Epithelial cell of proximal tubule (primary cell): ENCODE measurements at regions not wholly inside any gene's neighbourhood (a gene's known extent, or its start where the extent isn't known, plus 50 kb on each side); places are given as distances from the start of the nearest gene placed in this dataset.

ENCODE experiments used
- DNase-seq: peaks from one replicate; pipeline ENCODE4 v3.0.0-alpha.2; 2011; ENCODE audit warnings: low read depth
- H3K4me3 ChIP-seq: 2 replicates; pipeline ENCODE4 v1.5.1; 2011; ENCODE audit warnings: low read depth, mild to moderate bottlenecking, low read length
- CTCF ChIP-seq: conservative IDR thresholded peaks from 2 replicates; pipeline ENCODE4 v1.5.1; 2012; ENCODE audit warnings: low read depth, mild to moderate bottlenecking, low read length

GRCh38 chr1:93023281-93023680 lies 55.8 kb upstream of the MTF2 start:
- no peak for TF ChIP-seq CTCF
- no peak overlapping the region for H3K4me3 ChIP-seq
- DNase-seq = no peak

GRCh38 chr1:93025572-93025971 lies 53.5 kb upstream of the MTF2 start:
- no peak overlapping the region for H3K4me3 ChIP-seq
- DNase-seq = no peak
- TF ChIP-seq CTCF = no peak

- DNase-seq = no peak
- TF ChIP-seq CTCF = no peak
- no peak overlapping the region for H3K4me3 ChIP-seq
These were observed 50.5 kb upstream of the MTF2 start for GRCh38 chr1:93028542-93028941.
